ENCODE measurements at regions not wholly inside any gene's neighbourhood (a gene's known extent, or its start where the extent isn't known, plus 50 kb on each side); places are given as distances from the start of the nearest gene placed in this dataset.

- DNase-seq, result peak in 1 of 2 experiments; percentile 9
These were observed 425.8 kb upstream of the CDH5 start for GRCh38 chr16:65940711-65941110.

GRCh38 chr16:65938083-65938482 lies 428.4 kb upstream of the CDH5 start:
- DNase-seq, result no peak

- no peak for DNase-seq
These were observed 429.0 kb upstream of the CDH5 start for GRCh38 chr16:65937455-65937854.

DNA sequence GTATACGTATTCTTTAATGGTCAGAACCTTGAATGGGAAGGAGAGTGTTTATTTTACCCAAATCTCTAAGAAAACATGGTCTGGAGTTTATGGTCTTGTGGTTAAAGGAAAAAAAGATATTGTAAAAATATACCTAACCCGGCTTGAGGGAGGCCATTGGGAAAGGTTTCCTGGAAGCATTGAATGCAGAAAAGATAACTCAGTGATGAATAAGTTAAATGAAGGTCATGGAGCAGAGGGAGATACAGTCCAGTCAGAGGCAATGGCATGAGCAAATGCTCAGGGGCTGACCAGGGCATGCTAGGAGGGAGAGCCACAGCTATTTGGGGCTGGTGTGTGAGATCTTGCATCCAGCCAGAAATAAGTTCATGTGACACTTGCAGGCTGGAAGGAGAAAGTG lies 430.4 kb upstream of the CDH5 start:
- no peak for DNase-seq

- DNase-seq, result no peak
These were observed 432.0 kb upstream of the CDH5 start for GRCh38 chr16:65934443-65934842.

GRCh38 chr16:65933703-65934102 lies 432.8 kb upstream of the CDH5 start:
- DNase-seq, result no peak

DNA sequence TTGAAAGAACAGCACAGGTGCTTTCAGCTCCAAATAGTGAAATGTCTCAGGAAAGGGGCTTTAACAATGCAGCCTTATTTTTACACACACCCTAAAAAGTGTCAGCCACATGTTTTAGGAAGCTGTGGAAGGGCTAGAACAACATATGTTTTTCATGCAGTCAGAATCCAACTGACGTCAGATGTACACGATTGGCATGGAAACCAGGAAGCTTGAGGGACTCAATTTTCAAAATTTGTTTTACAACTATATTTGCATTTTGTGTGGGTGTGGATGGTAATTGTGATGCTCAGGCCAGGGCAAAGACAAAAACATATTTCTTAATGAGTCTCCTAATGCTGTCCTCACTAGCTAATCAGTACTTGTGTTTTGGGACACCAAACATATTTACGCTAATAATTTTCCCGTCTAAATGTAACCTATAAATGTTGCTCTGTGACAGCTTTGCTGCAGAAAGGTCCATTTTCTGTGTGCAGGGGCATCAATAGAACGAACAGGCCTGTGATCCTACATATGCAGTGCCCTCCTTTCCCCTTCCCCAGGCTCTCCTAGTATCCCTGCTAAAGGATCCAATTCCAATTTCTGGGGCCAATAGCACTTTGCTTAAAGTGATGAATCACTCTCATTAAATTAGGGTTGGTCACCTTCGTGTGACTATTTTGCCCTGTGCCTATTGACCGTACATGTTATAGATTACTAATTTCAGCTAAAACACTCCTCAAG lies 434.0 kb upstream of the CDH5 start:
- no peak for DNase-seq

GRCh38 chr16:65922923-65923322 lies 443.6 kb upstream of the CDH5 start:
- DNase-seq, result no peak

GRCh38 chr16:65919986-65920376 lies 446.5 kb upstream of the CDH5 start:
- DNase-seq, result no peak

DNA sequence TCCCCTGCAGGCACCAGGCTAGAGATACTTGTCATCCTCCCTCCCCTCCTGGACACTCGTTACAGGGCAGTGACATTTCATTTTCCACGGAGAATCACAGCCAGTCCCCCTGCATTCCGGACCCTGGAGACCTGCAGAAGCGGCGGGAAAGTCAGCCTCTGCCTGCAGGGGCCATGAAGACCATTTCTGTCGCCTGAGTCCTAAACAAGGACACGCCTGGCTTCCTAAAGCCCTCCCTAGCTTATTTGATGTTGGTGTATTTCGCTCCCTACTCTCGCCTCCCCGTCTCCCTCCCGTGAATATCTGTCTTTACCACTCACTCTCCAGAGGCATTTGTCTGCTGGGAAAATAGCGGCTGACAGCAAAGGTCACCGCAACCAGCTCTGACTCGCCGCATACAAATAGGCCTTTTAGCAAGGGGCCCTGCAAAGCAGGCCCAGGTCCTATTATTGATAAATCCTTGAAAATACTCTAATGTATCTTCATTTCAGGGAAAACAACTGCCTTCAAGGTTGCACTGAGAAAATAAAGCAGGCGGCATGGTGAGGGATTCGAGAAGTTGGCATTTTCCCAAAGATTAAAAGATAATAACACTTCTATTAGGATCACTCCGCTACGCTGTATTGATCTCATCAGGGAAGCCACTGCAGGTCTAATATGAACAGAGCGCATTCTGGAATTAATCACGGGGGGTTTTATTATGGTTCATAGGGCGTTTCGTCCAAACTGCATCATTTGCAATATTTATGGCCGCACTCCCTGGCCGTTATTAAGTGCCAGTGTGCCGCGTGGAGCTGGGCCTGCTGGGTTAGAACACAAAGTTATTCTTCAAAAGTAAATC lies 447.1 kb upstream of the CDH5 start:
- no peak for DNase-seq

GRCh38 chr16:65917466-65917865 lies 449.0 kb upstream of the CDH5 start:
- no peak for DNase-seq

- DNase-seq, result no peak
These were observed 449.5 kb upstream of the CDH5 start for GRCh38 chr16:65916995-65917394.

- no peak for DNase-seq
These were observed 456.2 kb upstream of the CDH5 start for GRCh38 chr16:65910291-65910690.

- no peak for DNase-seq
These were observed 457.0 kb upstream of the CDH5 start for GRCh38 chr16:65909310-65910050.

- peak; percentile 30 to 67 for DNase-seq
These were observed 457.9 kb upstream of the CDH5 start for GRCh38 chr16:65908568-65908967.

- DNase-seq, result peak; percentile 73 to 92
These were observed 461.2 kb upstream of the CDH5 start for GRCh38 chr16:65905331-65905730.

DNA sequence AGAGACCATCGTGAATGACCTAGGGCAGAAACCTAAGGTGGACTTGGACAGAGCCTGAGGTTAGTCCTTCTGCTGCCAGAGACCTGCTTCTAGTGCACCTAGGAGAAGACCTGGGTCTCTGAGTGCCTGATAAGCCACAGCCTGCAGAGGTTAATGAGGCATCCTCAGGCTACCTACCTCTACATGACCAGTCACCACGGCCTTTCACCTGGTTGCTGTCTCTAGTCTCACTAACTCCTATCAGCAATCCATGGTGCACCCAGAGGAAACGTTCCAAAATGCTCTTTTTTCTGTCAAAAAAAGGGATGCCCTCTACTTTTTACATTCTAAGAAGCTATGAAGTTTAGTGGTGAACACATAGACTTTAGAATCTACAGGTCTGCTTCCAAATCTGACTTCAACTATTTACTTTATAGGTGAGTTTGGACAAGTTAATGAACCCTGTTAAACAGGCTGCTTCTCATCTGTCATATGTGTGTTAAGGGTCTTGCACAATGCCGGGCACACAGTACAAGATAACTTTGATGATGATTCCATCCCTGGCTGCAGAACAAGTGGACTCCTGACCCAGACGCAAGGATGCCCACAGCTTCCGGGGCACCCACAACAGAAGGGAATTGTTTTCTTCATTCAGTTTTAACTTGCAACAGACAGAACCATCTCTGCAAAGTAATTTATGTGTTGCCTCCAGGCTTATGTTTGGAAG lies 469.9 kb upstream of the CDH5 start:
- DNase-seq, result no peak

- DNase-seq, result peak; percentile 41 to 71
These were observed 470.6 kb upstream of the CDH5 start for GRCh38 chr16:65895906-65896305.

GRCh38 chr16:65895486-65895885 lies 471.0 kb upstream of the CDH5 start:
- no peak for DNase-seq

- DNase-seq, result no peak
These were observed 476.3 kb upstream of the CDH5 start for GRCh38 chr16:65890203-65890602.

DNA sequence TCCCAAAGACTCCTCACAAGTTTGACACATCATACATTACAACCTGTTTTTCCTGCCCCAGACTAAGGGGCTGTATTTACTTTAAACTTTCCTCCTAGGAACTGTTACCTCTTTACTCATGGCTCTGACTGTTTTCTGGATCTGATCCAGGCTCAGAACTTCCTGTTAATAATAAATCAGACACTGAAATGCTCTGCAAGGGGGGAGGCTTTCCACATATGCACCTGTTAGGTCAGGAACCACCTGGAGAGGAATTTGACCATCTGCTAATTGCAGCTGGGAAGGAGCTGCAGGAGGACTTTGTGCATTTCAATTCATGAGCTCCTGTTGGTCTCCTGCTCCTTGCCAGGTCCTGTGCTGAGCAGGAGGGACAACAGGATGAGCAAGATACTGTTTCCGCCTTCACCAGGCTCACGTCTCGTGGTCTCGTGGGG lies 476.9 kb upstream of the CDH5 start:
- peak; percentile 66 to 91 for DNase-seq

- DNase-seq, result no peak
These were observed 478.3 kb upstream of the CDH5 start for GRCh38 chr16:65888201-65888600.

- DNase-seq, result no peak
These were observed 482.5 kb upstream of the CDH5 start for GRCh38 chr16:65884018-65884417.

Data from NCI-H524 (cell line).